ENCODE measurements at regions not wholly inside any gene's neighbourhood (a gene's known extent, or its start where the extent isn't known, plus 50 kb on each side); places are given as distances from the start of the nearest gene placed in this dataset.

DNA sequence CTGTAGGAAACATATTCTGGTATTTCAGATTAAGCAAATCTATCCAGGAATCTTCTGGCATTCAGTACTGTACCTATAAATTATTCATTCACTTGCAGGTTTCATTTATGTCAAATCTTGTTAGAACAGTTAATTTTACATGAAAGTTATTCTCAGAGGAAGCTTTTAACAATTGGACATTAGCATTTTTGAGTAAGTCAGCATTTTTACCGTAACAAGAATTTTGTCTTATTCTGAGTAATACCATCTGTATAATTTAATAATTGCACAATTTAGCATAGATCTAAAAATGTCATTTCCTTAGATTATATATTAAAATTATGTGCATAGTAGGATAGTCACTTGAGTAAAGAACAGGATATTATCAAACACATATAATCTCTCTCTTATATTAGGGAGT, 764.8 kb upstream of the LRFN5 start:
- H3K9me3 ChIP-seq (ENCODE audit: low read depth, low read length) = no peaks in the 10 kb centered on the region
- no peak overlapping the region for H3K4me3 ChIP-seq
- DNase-seq (ENCODE audit: low read depth, low spot score) = peak; percentile 40
- no peak overlapping the region for H3K9ac ChIP-seq (ENCODE audit: insufficient read length)
- TF ChIP-seq FOXP2 (optimal IDR thresholded peaks at IDR 0.05; ENCODE audit: control extremely low read depth, extremely low read length, insufficient read depth) = no peak
- TF ChIP-seq POLR2AphosphoS5 (IDR thresholded peaks at IDR 0.05; ENCODE audit: borderline replicate concordance, low read depth, low read length) = no peak; the same call in 1 of the 2 replicates
- TF ChIP-seq EZH2 (IDR thresholded peaks at IDR 0.05) = no peak
- no peak overlapping the region for H3K27ac ChIP-seq
- H3K36me3 ChIP-seq (ENCODE audit: insufficient read depth, low read length) = no peaks in the 10 kb centered on the region

DNA sequence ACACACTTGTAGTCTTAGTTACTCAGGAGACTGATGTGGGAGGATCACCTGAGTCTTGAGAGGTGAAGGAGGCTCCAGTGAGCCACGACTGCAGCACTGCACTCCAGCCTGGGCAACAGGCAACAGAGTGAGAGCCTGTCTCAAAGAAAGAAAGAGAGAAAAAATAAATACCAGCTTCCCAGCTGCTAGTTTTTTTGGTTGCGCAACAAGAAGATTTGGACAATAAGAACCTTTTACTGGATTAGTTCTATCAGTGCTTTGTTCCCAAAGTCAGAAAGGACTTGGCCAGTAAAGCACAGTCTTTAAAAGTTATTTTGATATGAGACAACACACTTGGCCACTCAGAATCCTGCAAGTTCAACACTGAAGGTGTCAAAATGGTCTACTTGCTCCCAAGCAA, 768.1 kb upstream of the LRFN5 start:
- Histone ChIP-seq H3K9ac (ENCODE audit: insufficient read length) (no peak overlapping the region), H3K4me3 (no peak overlapping the region), H3K9me3 (ENCODE audit: low read depth, low read length) (no peaks in the 10 kb centered on the region), H3K27ac (no peak overlapping the region), H3K36me3 (ENCODE audit: insufficient read depth, low read length) (no peaks in the 10 kb centered on the region)
- TF ChIP-seq EZH2 (IDR thresholded peaks at IDR 0.05) (no peak), FOXP2 (optimal IDR thresholded peaks at IDR 0.05; ENCODE audit: control extremely low read depth, extremely low read length, insufficient read depth) (no peak), POLR2AphosphoS5 (IDR thresholded peaks at IDR 0.05; ENCODE audit: borderline replicate concordance, low read depth, low read length) (no peak)
- no peak for DNase-seq (ENCODE audit: low read depth, low spot score)

DNA sequence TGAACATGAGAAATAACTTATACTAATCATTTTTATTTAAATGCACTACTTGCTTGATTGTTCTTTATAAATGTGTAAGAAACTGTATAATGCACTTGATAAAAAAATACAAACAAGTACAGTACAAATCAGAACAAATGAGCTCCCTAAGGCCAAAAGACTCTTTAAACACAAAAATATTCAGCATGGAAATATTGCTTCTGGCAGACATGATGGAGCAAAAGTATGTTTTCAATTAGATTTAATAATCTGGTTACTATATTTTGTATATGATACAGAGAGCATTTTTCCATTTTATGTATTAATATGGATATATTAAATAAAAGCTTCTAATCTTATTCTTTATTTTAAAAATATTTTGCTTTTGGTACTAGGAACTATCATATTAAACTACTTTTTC, 800.2 kb upstream of the LRFN5 start:
- TF ChIP-seq POLR2AphosphoS5 (IDR thresholded peaks at IDR 0.05; ENCODE audit: borderline replicate concordance, low read depth, low read length) = no peak
- TF ChIP-seq FOXP2 (optimal IDR thresholded peaks at IDR 0.05; ENCODE audit: control extremely low read depth, extremely low read length, insufficient read depth) = no peak
- TF ChIP-seq EZH2 (IDR thresholded peaks at IDR 0.05) = no peak
- Histone ChIP-seq H3K9me3 (ENCODE audit: low read depth, low read length) (no peaks in the 10 kb centered on the region), H3K36me3 (ENCODE audit: insufficient read depth, low read length) (no peaks in the 10 kb centered on the region), H3K9ac (ENCODE audit: insufficient read length) (no peak overlapping the region), H3K27ac (peak overlapping the region; percentile 93), H3K4me3 (peak overlapping the region; percentile 21)
- DNase-seq (ENCODE audit: low read depth, low spot score) = peak; percentile 30

DNA sequence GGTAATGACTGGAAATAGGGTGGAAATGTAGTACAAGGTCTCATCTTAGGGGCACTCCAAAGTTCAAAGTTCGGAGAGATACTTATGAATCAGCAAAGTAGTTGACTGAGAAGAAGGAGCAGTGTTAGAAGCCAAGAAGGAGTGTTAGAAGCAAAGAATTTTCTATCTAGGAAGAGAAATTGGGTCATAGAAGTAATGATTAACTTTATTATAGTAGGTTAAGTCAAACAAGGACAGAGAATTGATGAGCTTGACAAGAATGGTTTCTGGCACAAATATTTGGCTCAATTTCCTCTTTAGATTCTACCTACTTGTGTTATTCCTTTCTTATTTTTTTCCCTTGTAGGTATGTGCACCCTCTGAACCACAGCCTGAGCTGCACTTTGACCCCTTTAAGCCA, 810.5 kb upstream of the LRFN5 start:
- no peaks in the 10 kb centered on the region for H3K36me3 ChIP-seq (ENCODE audit: insufficient read depth, low read length)
- H3K9me3 ChIP-seq (ENCODE audit: low read depth, low read length) = no peaks in the 10 kb centered on the region
- H3K9ac ChIP-seq (ENCODE audit: insufficient read length) = no peak overlapping the region
- H3K4me3 ChIP-seq = no peak overlapping the region
- TF ChIP-seq POLR2AphosphoS5 (IDR thresholded peaks at IDR 0.05; ENCODE audit: borderline replicate concordance, low read depth, low read length) (no peak), FOXP2 (optimal IDR thresholded peaks at IDR 0.05; ENCODE audit: control extremely low read depth, extremely low read length, insufficient read depth) (no peak), EZH2 (IDR thresholded peaks at IDR 0.05) (no peak)
- DNase-seq (ENCODE audit: low read depth, low spot score) = no peak
- no peak overlapping the region for H3K27ac ChIP-seq

DNA sequence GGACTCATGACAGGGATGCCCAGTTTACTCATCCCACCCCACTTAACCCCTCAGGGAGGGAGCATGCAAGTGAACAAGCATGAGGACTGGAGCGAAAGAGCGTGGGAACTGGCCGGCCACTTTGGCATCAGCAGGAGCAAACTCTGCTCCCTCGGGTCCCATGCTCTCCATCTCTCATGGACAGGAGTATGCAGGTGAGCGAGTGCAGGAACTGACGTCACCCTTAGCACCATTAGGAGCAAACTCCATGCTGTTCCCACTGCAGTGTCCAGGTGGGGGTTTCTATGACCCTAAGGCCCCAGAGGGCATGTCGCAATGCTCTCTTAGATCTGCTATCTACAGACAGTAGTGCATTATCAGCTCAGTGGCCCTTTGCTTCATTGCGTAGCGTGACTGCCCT, 821.8 kb upstream of the LRFN5 start:
- Histone ChIP-seq H3K9ac (ENCODE audit: insufficient read length) (no peak overlapping the region), H3K4me3 (no peak overlapping the region), H3K36me3 (ENCODE audit: insufficient read depth, low read length) (no peaks in the 10 kb centered on the region), H3K9me3 (ENCODE audit: low read depth, low read length) (no peaks in the 10 kb centered on the region), H3K27ac (no peak overlapping the region)
- TF ChIP-seq EZH2 (IDR thresholded peaks at IDR 0.05) (no peak), FOXP2 (optimal IDR thresholded peaks at IDR 0.05; ENCODE audit: control extremely low read depth, extremely low read length, insufficient read depth) (no peak), POLR2AphosphoS5 (IDR thresholded peaks at IDR 0.05; ENCODE audit: borderline replicate concordance, low read depth, low read length) (no peak)
- DNase-seq (ENCODE audit: low read depth, low spot score) = no peak

DNA sequence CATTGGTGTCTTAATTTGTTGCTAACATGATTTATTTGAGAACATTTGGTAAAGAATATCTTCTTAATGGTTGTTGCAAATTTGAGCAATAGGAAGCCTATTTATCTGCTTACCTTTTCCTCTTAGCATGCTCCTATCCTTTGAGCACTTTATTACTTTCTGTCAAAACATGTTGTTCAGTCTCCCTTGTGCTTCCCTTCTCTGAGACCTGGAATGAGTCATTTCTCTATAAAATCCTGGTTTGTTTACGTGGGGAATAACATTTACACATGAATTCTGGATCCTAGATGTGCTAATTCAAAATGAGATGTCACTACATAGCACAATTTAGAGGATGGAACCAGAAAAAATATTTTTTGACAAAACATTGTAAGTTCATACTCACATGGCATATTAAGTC, 844.0 kb upstream of the LRFN5 start:
- H3K9me3 ChIP-seq (ENCODE audit: low read depth, low read length) = no peaks in the 10 kb centered on the region
- no peak overlapping the region for H3K27ac ChIP-seq
- no peak overlapping the region for H3K4me3 ChIP-seq
- no peaks in the 10 kb centered on the region for H3K36me3 ChIP-seq (ENCODE audit: insufficient read depth, low read length)
- TF ChIP-seq EZH2 (IDR thresholded peaks at IDR 0.05) (no peak), FOXP2 (optimal IDR thresholded peaks at IDR 0.05; ENCODE audit: control extremely low read depth, extremely low read length, insufficient read depth) (no peak), POLR2AphosphoS5 (IDR thresholded peaks at IDR 0.05; ENCODE audit: borderline replicate concordance, low read depth, low read length) (no peak)
- H3K9ac ChIP-seq (ENCODE audit: insufficient read length) = no peak overlapping the region
- no peak for DNase-seq (ENCODE audit: low read depth, low spot score)

DNA sequence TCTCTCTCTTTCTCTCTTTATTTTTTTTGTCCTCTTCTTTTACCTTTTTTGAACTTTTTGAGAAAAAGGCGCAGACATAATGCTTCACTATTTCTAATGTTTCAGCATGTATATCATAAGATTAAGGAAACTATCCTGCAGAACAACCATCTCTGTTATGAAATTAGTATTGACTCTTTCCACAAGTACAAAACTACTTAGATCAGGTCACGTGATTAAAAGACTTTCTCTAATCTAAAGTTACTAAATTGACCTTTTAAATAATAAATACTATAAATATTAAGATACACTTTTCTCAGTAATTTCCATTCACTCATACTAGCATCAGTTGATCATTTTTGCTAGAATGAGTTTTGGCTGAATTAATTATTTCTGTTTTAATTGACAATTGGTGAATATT, 844.5 kb upstream of the LRFN5 start:
- DNase-seq (ENCODE audit: low read depth, low spot score) = no peak
- TF ChIP-seq FOXP2 (optimal IDR thresholded peaks at IDR 0.05; ENCODE audit: control extremely low read depth, extremely low read length, insufficient read depth) = no peak
- TF ChIP-seq POLR2AphosphoS5 (IDR thresholded peaks at IDR 0.05; ENCODE audit: borderline replicate concordance, low read depth, low read length) = no peak
- TF ChIP-seq EZH2 (IDR thresholded peaks at IDR 0.05) = no peak
- Histone ChIP-seq H3K9ac (ENCODE audit: insufficient read length) (no peak overlapping the region), H3K36me3 (ENCODE audit: insufficient read depth, low read length) (no peaks in the 10 kb centered on the region), H3K4me3 (no peak overlapping the region), H3K9me3 (ENCODE audit: low read depth, low read length) (no peaks in the 10 kb centered on the region), H3K27ac (no peak overlapping the region)

DNA sequence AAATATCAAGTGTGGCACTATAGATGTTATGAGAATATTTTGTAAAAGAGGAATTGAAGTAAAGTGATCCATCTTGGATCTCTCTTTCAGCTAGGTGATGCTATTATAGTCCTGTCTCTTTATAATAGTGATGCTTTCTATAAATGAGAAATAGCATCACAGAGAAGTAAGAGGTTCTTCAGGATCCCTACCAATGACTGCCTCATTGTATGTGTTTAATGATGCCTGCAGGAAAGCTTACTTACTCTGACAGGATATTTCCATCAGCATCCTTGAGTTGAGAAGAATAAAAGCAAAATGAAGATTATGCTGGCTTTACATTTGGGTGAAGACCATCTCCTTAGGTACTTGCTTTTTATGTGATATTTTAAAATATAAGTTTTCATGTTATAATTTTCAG, 846.0 kb upstream of the LRFN5 start:
- Histone ChIP-seq H3K36me3 (ENCODE audit: insufficient read depth, low read length) (no peaks in the 10 kb centered on the region), H3K4me3 (no peak overlapping the region), H3K9ac (ENCODE audit: insufficient read length) (no peak overlapping the region), H3K27ac (no peak overlapping the region), H3K9me3 (ENCODE audit: low read depth, low read length) (no peaks in the 10 kb centered on the region)
- TF ChIP-seq FOXP2 (optimal IDR thresholded peaks at IDR 0.05; ENCODE audit: control extremely low read depth, extremely low read length, insufficient read depth) (no peak), EZH2 (IDR thresholded peaks at IDR 0.05) (no peak), POLR2AphosphoS5 (IDR thresholded peaks at IDR 0.05; ENCODE audit: borderline replicate concordance, low read depth, low read length) (no peak)
- DNase-seq (ENCODE audit: low read depth, low spot score) = no peak

DNA sequence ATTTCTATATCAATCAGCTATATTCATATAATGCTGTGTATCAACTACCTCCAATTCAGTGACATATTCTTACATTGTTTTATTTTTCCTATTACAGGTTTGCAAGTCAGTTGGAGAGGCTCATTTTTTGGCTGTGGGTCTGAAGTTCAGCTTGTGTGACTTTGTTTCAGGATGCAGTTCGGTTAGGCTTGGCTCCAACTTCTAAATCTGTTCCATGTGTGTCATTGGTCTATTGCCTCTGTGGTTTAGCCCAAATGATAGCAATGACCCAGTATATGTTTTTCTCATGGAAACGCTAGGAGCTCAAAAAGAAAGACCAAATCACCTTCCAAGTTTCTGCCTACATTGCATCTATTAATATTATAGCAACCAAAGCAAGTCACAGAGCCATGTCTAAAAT, 848.6 kb upstream of the LRFN5 start:
- no peak overlapping the region for H3K9ac ChIP-seq (ENCODE audit: insufficient read length)
- TF ChIP-seq FOXP2 (optimal IDR thresholded peaks at IDR 0.05; ENCODE audit: control extremely low read depth, extremely low read length, insufficient read depth) = no peak
- no peak for TF ChIP-seq POLR2AphosphoS5 (IDR thresholded peaks at IDR 0.05; ENCODE audit: borderline replicate concordance, low read depth, low read length)
- TF ChIP-seq EZH2 (IDR thresholded peaks at IDR 0.05) = no peak
- no peaks in the 10 kb centered on the region for H3K36me3 ChIP-seq (ENCODE audit: insufficient read depth, low read length)
- no peak for DNase-seq (ENCODE audit: low read depth, low spot score)
- H3K27ac ChIP-seq = no peak overlapping the region
- no peak overlapping the region for H3K4me3 ChIP-seq
- no peaks in the 10 kb centered on the region for H3K9me3 ChIP-seq (ENCODE audit: low read depth, low read length)
